Mesodermal cell (in vitro differentiated cells): ENCODE measurements at regions not wholly inside any gene's neighbourhood (a gene's known extent, or its start where the extent isn't known, plus 50 kb on each side); places are given as distances from the start of the nearest gene placed in this dataset.
"Not testable (repeated sequence)": the region's sequence is repeated elsewhere in the genome, so short reads cannot be mapped to it uniquely, and the experiment has no call there.

Experiments used
- H3K27ac ChIP-seq: 2 replicates; pipeline ENCODE4 v1.7.0; 2013; ENCODE audit warnings: mild to moderate bottlenecking, low read depth, low read length, moderate library complexity; ENCODE audit not compliant: severe bottlenecking
- H3K36me3 ChIP-seq: 2 replicates; pipeline ENCODE4 v1.7.1; 2013; ENCODE audit warnings: mild to moderate bottlenecking, low read length, moderate library complexity; ENCODE audit not compliant: control insufficient read depth, insufficient read depth
- H3K4me1 ChIP-seq: one replicate; pipeline ENCODE4 v1.7.1; 2013; ENCODE audit warnings: mild to moderate bottlenecking, low read length; ENCODE audit not compliant: insufficient read depth, control insufficient read depth, poor library complexity, severe bottlenecking
- H3K4me3 ChIP-seq: 2 replicates; pipeline ENCODE4 v1.7.0; 2013; ENCODE audit warnings: low read length, control low read depth, mild to moderate bottlenecking; ENCODE audit not compliant: insufficient read depth, poor library complexity, severe bottlenecking; ENCODE audit errors: extremely low read depth
- H3K9me3 ChIP-seq: 2 replicates; pipeline ENCODE4 v1.7.1; 2013; ENCODE audit warnings: mild to moderate bottlenecking, low read length, moderate library complexity; ENCODE audit not compliant: control insufficient read depth
- WGBS, 2 experiments: methylation state at CpG; one replicate each; pipeline ENCODE4 v1.1.5; 2013; ENCODE audit warnings: missing lambda C conversion rate in 2 of 2; ENCODE audit not compliant: insufficient coverage in 2 of 2; 5-methylcytosine and 5-hydroxymethylcytosine counted together

- no CpG with 5 or more reads among the region's 1 CpG for WGBS, 2 experiments
- Histone ChIP-seq H3K36me3 (no peaks in the 10 kb centered on the region), H3K4me1 (no peaks in the 10 kb centered on the region), H3K9me3 (peaks cover 42% of the 10 kb centered on the region), H3K4me3 (no peak overlapping the region), H3K27ac (no peak overlapping the region)
Observed at GRCh38 chr7:159210581-159211235, 66.0 kb upstream of the VIPR2 start.

GRCh38 chr7:159209429-159209828 lies 64.8 kb upstream of the VIPR2 start:
- Histone ChIP-seq H3K4me1 (no peaks in the 10 kb centered on the region), H3K27ac (no peak overlapping the region), H3K36me3 (no peaks in the 10 kb centered on the region), H3K9me3 (peaks cover 41% of the 10 kb centered on the region), H3K4me3 (no peak overlapping the region)
- 62 to 65% methylated on average over 3 of the region's 3 CpGs for WGBS, 2 experiments

GRCh38 chr7:159207951-159208350 lies 63.3 kb upstream of the VIPR2 start:
- 0 to 60% methylated on average over 1 of the region's 2 CpGs for WGBS, 2 experiments
- H3K9me3 ChIP-seq, result peaks cover 44% of the 10 kb centered on the region
- H3K27ac ChIP-seq, result no peak overlapping the region
- no peaks in the 10 kb centered on the region for H3K4me1 ChIP-seq
- no peak overlapping the region for H3K4me3 ChIP-seq
- H3K36me3 ChIP-seq, result no peaks in the 10 kb centered on the region

- Histone ChIP-seq H3K9me3 (peaks cover 39% of the 10 kb centered on the region), H3K4me3 (no peak overlapping the region), H3K36me3 (no peaks in the 10 kb centered on the region), H3K4me1 (no peaks in the 10 kb centered on the region), H3K27ac (no peak overlapping the region)
- 52 to 59% methylated on average over 3 to 5 of the region's 5 CpGs for WGBS, 2 experiments
Observed at GRCh38 chr7:159207393-159207792, 62.7 kb upstream of the VIPR2 start.

GRCh38 chr7:159205833-159206232 lies 61.2 kb upstream of the VIPR2 start:
- Histone ChIP-seq H3K36me3 (no peaks in the 10 kb centered on the region), H3K4me3 (no peak overlapping the region), H3K27ac (no peak overlapping the region), H3K9me3 (peaks cover 33% of the 10 kb centered on the region), H3K4me1 (no peaks in the 10 kb centered on the region)
- 40 to 60% methylated on average over 4 to 5 of the region's 5 CpGs for WGBS, 2 experiments

- H3K9me3 ChIP-seq, result peaks cover 31% of the 10 kb centered on the region
- 80 to 88% methylated on average over 2 to 7 of the region's 10 CpGs for WGBS, 2 experiments
Observed at GRCh38 chr7:159204664-159205063, 60.0 kb upstream of the VIPR2 start.

GRCh38 chr7:159203253-159203652 lies 58.6 kb upstream of the VIPR2 start:
- not testable (repeated sequence) for H3K4me1 ChIP-seq, H3K4me3 ChIP-seq, H3K36me3 ChIP-seq, H3K27ac ChIP-seq
- WGBS, 2 experiments, result 84 to 88% methylated on average over 6 of the region's 9 CpGs
- peaks cover 40% of the 10 kb centered on the region for H3K9me3 ChIP-seq

More at GRCh38 chr7:159204664-159205063, 60.0 kb upstream of the VIPR2 start:
- no peak overlapping the region for H3K27ac ChIP-seq
- H3K4me1 ChIP-seq, result no peaks in the 10 kb centered on the region
- no peaks in the 10 kb centered on the region for H3K36me3 ChIP-seq
- no peak overlapping the region for H3K4me3 ChIP-seq

GRCh38 chr7:159201722-159202330 lies 57.2 kb upstream of the VIPR2 start:
- H3K4me3 ChIP-seq, result no peak overlapping the region
- no peaks in the 10 kb centered on the region for H3K36me3 ChIP-seq
- 67 to 77% methylated on average over 13 to 14 of the region's 16 CpGs for WGBS, 2 experiments
- no peak overlapping the region for H3K27ac ChIP-seq
- peaks cover 47% of the 10 kb centered on the region for H3K9me3 ChIP-seq
- no peaks in the 10 kb centered on the region for H3K4me1 ChIP-seq

- Histone ChIP-seq H3K9me3 (peaks cover 57% of the 10 kb centered on the region), H3K4me3 (no peak overlapping the region), H3K36me3 (no peaks in the 10 kb centered on the region), H3K27ac (no peak overlapping the region), H3K4me1 (no peaks in the 10 kb centered on the region)
- WGBS, 2 experiments, result 62 to 69% methylated on average over 12 to 14 of the region's 14 CpGs
Observed at GRCh38 chr7:159200421-159200820, 55.8 kb upstream of the VIPR2 start.

- H3K27ac ChIP-seq, result no peak overlapping the region
- no peaks in the 10 kb centered on the region for H3K36me3 ChIP-seq
- no peaks in the 10 kb centered on the region for H3K4me1 ChIP-seq
- H3K9me3 ChIP-seq, result peaks cover 57% of the 10 kb centered on the region
- no peak overlapping the region for H3K4me3 ChIP-seq
- 71 to 84% methylated on average over 5 to 8 of the region's 15 CpGs for WGBS, 2 experiments
Observed at GRCh38 chr7:159198016-159198724, 53.5 kb upstream of the VIPR2 start.
